Stimulated activated naive CD8-positive, alpha-beta T cell treated with anti-CD3 and anti-CD28 coated beads, Interleukin-15, Interleukin-2, amounts not matched to agents 100 U/mL and 50 U/mL, for 24 hours (primary cell): ENCODE measurements at regions not wholly inside any gene's neighbourhood (a gene's known extent, or its start where the extent isn't known, plus 50 kb on each side); places are given as distances from the start of the nearest gene placed in this dataset.
"Not testable (repeated sequence)": the region's sequence is repeated elsewhere in the genome, so short reads cannot be mapped to it uniquely, and the experiment has no call there.

Source experiments
- ATAC-seq: fragments of 150-1000 bp; cut with Tn5 transposase; one replicate; pipeline ENCODE4 v1.10.0; 2021
- DNase-seq: peaks from one replicate; pipeline ENCODE4 v3.0.0; 2021

DNA sequence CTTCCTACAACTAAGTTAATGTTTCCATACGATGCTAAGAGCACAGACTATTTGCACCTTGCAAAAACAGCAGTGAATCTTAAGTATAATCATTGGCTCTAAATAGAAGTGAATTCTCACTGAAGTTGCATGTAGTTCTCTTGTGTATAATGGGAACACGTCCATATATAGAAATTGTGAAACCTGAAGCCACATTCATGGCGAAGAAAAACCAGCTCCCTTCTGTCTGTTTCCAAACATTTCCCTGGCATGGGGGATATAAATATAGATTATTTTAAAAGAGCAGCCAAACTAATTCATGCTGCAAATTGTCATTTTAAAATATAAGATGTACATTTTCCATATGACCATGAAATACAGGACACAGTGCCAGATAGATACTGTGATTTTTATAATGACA lies 71.1 kb downstream of the TRAM1L1 start:
- ATAC-seq: no peak
- no peak for DNase-seq

DNA sequence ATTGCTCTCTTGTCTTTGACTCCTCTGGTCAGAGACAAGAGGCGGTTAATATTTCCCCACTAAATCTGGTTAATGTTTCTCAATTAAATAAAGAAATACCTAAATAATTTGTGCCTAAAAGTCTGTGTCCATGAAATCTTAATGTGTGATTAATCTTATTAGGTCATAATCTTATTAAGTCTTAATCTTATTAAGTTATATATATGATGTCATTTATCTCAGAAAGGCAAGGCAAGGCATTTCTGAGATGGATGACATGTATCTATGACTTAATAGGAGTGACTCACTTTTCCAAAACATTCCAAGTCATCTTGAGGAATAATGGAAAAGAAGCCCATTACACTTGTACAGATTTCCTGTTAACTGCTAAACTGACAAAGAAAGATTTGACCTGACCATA lies 74.7 kb downstream of the TRAM1L1 start:
- no peak for DNase-seq
- no peak for ATAC-seq

DNA sequence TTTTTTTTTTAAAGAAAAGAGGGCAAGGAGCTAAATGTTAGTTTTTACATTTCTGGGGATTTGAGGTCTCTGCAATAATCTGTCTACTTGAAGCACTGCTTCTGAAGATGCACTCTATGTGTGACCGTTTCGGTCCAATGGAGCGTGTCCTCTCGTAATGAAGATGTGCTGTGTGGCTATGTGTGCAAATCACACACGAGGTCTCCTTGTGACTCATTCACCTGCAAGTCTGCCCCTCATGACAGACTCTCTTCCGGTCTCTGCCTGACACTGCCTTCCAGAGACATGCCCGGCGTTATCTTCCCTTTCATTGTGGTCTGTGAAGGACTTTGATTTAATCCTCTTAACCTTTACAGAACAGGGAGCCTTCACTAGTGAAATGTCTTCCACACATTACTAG lies 84.3 kb downstream of the TRAM1L1 start:
- ATAC-seq (no peak), DNase-seq (no peak)

DNA sequence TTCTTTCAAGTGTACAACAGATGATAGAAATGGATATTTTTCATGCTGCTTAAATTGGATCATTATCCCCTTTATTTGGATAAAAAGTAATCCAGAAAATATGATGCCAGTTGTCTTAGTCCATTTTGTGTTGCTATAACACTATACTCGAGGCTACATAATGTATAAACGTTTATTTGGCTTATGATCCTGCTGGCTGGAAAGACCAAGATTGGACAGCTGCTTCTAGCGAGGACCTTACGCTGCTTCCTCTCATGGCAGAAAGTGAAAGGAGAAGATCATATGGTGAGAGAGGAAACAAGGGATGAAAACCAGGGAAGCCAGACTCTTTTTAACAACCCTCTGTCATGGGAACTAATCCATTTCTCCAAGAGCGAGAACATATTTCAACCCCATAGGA lies 102.7 kb downstream of the TRAM1L1 start:
- no peak for DNase-seq
- ATAC-seq: no peak

DNA sequence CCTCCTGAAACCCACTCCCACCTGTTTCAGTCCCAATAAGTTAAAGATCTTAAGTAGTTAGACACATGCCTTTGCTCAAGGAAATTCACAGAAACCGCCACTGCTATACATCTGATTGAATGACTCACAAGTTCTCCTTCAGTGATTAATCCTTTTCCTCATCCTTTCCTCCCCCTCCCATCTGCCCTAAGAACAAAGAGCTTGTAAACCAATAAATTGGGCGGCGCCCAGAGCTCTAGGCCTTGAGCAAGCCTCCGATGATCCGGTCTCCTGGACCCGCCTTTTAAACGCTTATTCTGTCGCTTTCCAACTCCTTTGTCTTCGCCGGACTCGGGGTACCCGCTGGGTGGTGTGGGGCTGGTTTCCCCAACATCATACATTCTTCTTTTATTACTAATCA lies 104.9 kb downstream of the TRAM1L1 start:
- not testable (repeated sequence) for DNase-seq, ATAC-seq

DNA sequence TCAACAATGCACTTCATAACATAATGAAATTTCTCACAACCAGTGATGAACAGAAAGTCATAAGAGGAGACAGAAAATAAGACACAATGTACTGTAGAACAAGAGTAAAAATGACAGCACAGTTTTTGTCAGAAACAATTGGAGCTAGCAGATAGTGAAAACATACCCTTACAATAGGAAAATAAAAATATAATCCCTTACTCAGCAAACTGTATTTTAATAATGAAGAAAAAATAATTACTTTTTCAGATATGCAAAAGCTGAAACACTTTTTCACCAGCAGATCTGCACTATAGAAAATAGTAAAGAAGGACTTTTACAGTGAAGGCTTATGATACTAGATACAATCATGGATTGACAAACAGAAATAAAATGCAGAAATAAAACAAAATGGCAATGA lies 126.3 kb downstream of the TRAM1L1 start:
- ATAC-seq (no peak), DNase-seq (no peak)

DNA sequence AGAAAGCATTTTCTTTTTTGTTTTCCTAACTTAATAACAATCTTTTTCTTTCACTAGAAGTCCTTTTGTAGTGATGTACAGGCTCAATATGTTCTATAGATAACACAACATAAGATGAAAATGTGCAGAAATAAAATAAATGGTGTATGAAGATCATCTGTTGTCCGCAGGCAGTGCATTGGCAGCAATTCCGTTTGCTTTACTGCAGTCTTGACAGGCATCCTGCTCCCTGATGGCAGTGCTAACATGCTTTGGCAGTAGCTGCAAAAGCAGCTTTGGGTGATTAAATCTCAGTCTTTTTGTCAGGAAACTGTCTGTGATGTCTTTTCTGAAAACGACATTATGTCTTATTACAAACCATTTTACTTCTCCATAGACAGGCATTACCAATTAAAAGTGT lies 131.4 kb downstream of the TRAM1L1 start:
- ATAC-seq (no peak), DNase-seq (no peak)

DNA sequence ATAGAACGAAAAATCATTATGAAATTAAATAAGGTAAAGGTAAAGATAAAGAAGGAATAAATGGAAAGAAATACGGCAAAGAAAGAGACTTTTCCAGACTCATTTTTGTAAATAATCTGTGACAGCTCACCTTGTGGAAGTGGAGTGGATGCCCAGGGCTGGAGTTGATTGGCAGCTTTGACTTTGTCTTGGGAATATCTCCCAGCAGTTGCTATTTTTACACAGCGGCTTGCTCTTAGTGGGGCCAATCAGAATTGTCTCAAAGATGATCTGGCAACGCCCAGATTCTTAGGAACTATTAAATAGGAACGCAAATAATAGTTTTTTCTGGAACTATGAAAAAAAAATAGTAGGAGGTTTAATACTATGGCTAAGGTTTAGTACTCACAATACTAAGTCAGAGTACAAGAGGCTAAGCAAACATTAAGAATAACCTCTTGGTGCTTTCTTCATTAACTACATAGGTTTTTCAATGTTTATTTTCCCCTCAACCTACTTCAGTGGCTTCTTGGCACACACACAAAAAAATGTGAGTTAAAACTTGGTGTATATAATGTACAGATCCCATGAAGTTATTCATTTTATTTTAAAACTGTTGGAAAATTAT lies 132.7 kb downstream of the TRAM1L1 start:
- ATAC-seq (no peak), DNase-seq (no peak)

DNA sequence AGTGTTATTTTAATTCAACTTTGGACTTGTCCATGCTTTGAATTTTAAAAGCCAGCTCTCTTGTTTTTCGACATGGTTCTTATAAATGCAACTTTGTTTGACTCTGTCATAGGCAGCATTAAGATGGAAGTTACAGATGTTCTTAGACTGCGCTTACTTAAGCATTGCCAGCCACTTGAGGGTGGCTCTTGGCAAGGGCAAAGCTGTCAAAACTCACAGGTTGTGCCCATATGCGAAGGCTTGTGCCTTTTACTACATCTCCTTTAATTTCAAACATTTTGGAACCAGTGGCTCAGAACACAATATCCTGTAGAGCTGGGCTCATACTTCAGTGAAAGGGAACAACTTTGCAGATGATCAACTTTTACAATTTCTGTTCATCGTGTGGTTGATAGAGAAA lies 135.5 kb downstream of the TRAM1L1 start:
- DNase-seq (no peak), ATAC-seq (no peak)

DNA sequence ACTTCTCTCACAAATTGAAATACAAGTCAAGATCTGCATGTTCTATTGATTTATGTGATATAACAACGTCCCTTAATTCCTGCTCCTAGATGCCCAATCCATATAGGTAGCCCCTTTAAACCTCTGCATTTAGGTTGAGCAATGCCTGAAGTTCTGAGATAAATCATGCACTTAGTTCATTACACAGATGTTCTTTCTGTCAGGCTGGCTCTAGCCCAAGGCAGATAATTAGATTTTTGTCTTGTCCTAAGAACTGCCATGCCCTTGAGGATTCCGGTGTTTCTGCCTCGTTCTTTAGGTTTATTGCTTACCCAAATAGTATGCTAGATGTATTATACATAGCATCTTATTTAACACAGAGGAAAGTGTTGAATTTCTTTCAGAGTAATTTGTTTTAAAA lies 143.1 kb downstream of the TRAM1L1 start:
- DNase-seq (no peak), ATAC-seq (no peak)

DNA sequence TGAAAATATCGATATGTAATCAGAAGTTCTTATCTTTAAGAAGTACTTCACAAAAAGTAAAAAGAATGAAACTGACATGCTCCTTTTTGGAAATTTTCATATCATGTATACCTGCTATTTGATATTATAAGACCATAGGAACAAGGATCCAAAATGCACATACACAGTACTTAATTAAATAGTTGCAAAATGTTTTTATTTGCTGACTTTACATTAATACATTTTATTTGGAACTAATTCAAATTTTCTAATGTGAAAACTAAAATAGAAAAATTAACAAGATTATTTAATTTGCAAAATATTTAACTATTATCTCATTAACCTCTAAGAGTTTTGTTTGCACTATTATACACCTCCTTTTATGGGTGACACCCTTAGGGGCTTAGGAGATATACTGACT lies 155.0 kb downstream of the TRAM1L1 start:
- DNase-seq: no peak
- no peak for ATAC-seq

DNA sequence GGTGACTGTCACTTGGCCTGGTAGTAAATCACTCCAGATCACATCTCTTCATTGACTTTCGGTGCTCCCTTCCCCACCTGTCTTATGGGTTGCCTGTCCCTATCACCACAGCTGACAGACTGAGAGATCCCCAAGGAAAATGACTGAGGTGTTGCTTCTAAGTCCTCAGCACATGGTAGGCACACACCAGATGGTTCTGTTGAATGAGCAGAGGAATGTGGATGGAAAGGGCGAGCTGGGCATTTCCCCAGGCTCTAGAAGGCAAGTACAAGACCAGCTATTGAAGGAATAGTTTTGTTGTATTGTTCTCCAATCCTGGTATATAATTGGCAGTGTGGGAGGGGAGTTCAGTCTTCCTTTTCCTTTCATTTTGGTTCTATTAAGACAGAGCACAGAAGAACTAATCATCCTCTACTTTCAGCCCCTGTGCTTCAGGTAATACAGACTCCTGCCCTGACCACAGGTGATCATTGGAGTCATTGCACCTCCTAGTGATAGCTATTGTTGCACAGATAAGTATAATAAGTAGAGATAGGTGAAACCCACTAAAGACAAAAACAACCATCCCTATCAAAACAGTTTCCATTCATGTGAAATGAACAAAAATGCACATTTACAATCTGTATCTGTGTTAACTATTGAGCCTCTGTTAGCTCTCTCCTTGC lies 158.6 kb downstream of the TRAM1L1 start:
- DNase-seq (no peak), ATAC-seq (no peak)

DNA sequence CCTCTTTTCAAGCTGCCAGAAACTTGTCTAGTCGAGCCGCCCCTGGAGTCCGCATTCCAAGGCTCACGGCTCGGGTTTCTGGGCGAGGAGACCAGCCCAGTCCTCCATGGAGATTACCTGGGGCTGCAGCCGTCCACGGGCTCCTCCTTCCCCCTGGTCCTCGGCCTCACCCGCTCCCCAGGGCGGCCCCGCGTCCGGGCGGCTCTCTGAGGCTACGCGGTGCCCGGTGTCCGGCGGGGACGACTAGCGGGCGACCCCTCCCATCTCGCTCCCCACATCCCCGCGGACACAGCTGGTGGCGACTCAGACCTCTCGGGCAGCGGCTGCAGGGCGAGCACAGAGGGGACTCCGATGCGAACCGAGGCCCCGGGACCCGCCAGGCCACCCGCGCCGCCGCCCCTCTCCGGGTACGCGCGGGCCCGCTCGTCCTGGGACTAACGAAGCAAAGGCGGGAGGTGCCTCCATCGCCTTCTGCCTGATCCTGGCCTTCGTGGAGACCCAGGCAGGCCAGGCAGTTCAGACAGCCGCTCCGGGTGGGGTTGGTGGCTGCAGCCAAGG lies 159.4 kb downstream of the TRAM1L1 start:
- DNase-seq: no peak
- no peak for ATAC-seq

DNA sequence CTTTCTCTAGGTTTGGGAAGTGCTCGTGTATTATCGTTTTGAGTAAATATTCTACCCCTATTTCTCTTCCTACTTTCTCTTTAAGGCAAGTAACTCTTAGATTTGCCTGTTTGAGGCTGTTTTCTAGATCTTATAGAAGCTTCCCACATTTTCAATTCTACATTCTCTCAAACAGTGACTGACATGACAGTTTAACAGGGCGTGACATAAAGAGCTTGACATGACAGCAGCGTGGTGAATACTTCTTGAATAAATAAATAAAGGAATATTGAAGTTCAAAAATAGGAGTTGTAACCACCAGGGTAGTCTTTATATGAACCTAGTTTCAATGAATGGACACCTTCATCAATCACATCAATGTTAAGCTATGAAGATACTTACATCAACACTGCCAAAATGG lies 162.0 kb downstream of the TRAM1L1 start:
- DNase-seq: no peak
- ATAC-seq: no peak

DNA sequence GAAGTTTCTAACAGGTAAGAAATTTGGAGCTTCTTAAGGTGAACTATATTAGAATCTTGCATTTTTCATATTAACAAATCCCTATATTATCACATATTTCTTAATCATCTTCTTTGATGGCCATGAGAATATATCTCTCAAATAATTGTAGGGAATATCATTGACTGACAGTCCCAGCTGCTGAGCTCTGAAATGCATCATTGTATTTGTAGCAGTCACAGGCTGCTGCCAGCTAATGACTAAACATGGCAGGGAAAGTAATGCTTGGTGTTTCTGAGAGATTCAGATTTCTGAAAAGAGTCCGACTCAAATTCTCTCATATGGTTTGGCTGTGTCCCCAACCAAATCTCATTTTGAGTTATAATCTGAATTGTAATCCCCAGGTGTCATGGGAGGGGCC lies 171.9 kb downstream of the TRAM1L1 start:
- no peak for ATAC-seq
- DNase-seq: no peak

DNA sequence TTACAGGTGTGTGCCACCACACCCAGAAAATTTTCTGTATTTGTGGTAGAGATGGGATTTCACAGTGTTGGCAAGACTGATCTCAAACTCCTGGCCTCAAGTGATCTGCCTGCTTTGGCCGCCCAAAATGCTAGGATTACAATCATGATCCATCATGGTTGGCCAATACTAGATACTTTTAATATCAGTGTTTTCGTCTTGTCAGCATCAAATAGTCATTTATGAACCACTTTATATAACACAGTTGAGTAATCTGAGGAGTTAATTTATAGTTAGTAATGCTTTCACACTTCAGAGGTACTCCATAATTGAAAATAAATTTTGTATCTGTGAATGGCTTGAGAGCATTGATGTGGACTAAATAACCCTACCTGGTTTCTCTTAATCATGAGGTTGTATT lies 178.6 kb downstream of the TRAM1L1 start:
- no peak for DNase-seq
- ATAC-seq: no peak

DNA sequence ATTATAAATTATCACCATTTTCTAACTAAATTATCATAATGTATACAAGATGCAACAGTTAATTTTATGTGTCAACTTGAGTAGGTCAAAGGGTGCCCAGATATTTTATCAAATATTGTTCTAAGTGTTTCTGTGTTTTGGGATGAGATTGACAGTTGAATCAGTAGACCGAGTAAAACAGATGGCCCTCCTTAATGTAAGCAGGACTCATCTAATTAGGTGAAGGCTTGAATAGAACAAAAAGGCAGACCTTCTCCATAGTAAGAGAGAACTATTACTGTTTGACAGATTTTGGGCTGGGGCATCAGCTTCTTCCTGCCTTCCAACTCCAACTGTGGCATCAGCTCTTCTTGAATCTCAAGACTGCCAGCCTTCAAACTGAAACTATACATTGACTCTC lies 185.8 kb downstream of the TRAM1L1 start:
- DNase-seq (no peak), ATAC-seq (no peak)

DNA sequence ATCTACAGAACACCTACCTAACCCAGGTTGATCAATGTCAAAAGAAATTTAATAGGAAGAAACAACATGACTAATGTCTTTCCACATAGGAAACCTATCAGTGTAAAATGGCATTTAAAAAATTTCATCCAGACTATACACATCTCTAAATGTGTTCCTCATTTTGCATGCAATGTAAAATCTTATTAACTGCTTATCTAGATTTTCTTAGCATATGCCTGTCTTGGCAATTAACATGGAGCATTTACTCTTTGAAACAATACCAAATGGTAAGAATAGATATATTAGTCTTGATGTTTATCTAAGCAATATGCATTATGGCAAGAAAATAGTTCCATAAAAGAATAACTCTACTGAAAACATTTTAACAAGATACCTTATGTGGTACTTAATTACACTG lies 199.8 kb downstream of the TRAM1L1 start:
- ATAC-seq (no peak), DNase-seq (no peak)

DNA sequence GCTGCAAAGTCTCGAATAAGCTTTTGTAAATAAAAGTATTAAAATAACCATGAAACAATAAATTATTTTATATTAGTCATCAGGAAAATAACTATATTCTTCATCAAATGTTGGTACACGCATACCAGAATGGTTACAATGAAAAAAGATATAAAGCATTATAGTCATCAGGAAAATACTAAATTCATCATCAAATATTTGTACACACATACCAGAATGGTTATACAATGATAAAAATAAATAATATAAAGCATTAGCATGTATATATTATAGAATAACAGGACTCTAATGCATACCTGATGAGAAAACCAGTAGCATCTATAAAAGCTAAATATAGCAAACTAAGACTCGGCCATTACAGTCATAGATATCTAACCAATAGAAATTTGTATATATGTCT lies 202.9 kb downstream of the TRAM1L1 start:
- ATAC-seq (no peak), DNase-seq (no peak)

DNA sequence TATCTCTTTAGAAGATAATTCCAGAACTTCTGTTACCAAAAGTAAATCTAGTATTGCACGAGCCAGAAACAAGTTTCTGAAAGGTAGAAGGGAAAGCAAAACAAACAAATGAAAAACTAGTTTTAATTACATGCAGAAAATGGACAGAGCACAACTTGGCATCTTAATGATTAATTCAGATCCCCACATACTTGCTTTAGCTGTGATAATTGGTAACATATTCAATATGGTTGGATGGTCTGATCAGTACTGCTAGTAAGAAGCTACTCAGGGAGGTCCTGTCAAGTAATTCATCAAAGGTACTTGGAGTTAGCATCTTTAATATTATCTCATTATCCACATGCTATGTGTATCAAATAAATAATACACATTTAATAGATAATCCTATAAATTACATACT lies 204.3 kb downstream of the TRAM1L1 start:
- DNase-seq: no peak
- no peak for ATAC-seq

DNA sequence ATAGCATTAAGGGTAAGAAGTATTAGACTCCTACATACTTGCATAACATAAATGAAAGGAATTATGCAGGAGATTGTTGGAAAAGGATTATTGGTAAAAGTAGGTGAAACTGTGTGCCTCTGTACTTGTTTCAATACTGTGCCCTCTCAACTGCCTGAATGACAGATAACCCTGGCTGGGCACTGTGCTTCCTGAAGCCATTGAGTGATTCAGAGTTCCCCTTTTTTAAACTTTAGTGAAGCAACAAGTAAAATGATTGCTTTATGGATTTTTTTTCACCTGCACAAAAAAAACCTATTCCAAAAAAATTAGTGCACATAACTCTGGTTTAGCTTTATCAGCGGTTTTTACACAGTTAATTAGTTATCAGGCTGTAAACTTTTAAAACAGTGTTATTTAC lies 204.8 kb downstream of the TRAM1L1 start:
- ATAC-seq (no peak), DNase-seq (no peak)

DNA sequence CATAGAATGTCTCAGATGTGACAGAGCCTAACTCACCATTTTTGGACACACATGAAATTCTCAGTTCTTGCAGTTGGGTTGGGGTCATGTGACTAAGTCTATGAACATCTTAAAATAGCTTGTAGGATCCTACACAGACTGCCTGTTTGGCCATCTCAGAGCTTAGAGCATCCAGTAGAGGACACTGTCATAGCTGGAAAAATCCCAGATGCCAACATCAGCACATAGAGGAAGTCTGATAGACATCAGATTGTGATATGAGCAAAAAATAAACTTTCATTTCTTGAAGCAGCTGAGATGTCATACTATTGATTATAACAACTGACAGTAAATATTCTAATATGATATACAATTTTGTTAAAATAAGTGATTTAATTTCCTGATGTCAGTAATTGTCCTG lies 207.1 kb downstream of the TRAM1L1 start:
- no peak for ATAC-seq

DNA sequence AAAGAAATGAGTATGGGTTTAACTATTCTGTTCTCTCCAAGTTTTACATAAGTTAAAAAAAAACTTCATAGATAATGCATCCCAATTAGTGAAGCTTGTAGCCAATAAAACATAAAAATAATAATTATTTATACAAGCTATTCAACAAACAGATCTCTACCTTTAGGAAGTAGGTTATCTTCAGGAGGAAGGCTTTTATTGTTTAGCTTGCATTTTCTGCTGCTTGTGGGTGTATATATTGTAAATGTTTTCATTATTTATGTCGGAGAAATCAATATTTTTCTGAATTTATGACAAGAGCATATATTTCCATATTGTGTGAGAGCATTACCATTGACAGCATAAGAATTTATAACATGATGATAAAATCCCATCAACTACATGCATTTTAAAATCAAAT lies 208.3 kb downstream of the TRAM1L1 start:
- ATAC-seq (no peak), DNase-seq (no peak)

More for the DNA sequence above, 207.1 kb downstream of the TRAM1L1 start:
- no peak for DNase-seq

DNA sequence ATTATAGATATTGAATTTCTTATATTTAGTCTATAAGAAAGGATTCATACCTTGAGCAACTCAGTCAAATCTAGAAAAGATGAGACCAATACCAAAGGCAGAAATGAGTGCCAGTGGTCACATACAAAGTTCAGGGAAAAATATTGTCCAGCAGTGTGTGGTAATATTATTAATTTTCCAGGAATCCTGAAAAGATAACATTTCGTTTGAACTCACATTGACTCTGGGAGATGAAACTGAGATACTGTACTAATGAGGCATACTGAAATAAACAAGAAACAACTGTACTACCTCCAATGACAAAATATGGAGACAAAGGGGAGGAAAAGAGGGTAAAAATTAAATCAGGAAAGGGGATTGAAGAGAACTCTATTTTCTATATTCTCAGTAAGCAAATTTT lies 212.4 kb downstream of the TRAM1L1 start:
- DNase-seq (no peak), ATAC-seq (no peak)
